Spinal cord (tissue), 9 donors: ENCODE measurements at regions not wholly inside any gene's neighbourhood (a gene's known extent, or its start where the extent isn't known, plus 50 kb on each side); places are given as distances from the start of the nearest gene placed in this dataset.
"Not testable (repeated sequence)": the region's sequence is repeated elsewhere in the genome, so short reads cannot be mapped to it uniquely, and the experiment has no call there.

Source experiments
- DNase-seq, 6 donors: peaks; one replicate each; pipeline versions ENCODE4 v3.0.0 to v3.0.0-alpha.2; 2013 to 2015; ENCODE audit warnings: low spot score in 6 of 6, low read depth in 4 of 6
- H3K27ac ChIP-seq: one replicate; pipeline ENCODE4 v1.5.1; 2013; ENCODE audit warnings: low read depth, low read length, control low read depth
- H3K27me3 ChIP-seq: one replicate; pipeline ENCODE4 v1.6.1; 2013; ENCODE audit warnings: low read length; ENCODE audit not compliant: control insufficient read depth, insufficient read depth
- H3K36me3 ChIP-seq: one replicate; pipeline ENCODE4 v1.6.1; 2013; ENCODE audit warnings: low read length; ENCODE audit not compliant: control insufficient read depth, insufficient read depth
- H3K4me1 ChIP-seq: one replicate; pipeline ENCODE4 v1.6.1; 2013; ENCODE audit warnings: low read length; ENCODE audit not compliant: control insufficient read depth, insufficient read depth
- H3K4me3 ChIP-seq: one replicate; pipeline ENCODE4 v1.5.1; 2013; ENCODE audit warnings: low read depth, low read length, control low read depth
- H3K9me3 ChIP-seq: one replicate; pipeline ENCODE4 v1.6.1; 2013; ENCODE audit warnings: low read length; ENCODE audit not compliant: control insufficient read depth, insufficient read depth
- WGBS: methylation state at CpG from one replicate; pipeline ENCODE4 v1.1.5; 2013; ENCODE audit warnings: missing lambda C conversion rate; ENCODE audit not compliant: insufficient coverage; 5-methylcytosine and 5-hydroxymethylcytosine counted together
- donor health status: healthy.

DNA sequence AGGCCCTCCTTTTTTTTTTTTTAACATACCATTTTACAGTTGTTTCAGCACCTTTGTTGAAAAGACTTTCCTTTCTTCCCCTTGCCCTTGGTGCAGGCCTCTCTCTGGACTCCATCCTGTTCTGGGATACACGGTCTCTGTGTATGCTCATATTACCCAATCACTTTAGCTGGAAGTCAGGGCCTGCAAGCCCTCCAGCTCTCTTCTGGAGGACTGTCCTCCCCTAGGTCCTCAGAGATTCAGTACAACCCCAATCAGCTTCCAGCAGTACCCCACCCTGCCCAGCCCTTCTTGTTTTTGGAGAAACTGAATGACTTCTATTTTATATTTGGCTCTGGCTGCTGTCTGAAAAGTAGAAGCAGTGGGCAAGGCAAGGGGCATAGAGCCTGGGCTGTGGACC, 270.8 kb downstream of the KLF13 start:
- WGBS, result no CpG with 5 or more reads among the region's 1 CpG
- H3K4me3 ChIP-seq, result no peak overlapping the region
- peaks cover 9% of the 10 kb centered on the region for H3K4me1 ChIP-seq
- no peak for DNase-seq
- H3K27ac ChIP-seq, result no peak overlapping the region
- no peaks in the 10 kb centered on the region for H3K36me3 ChIP-seq
- no peaks in the 10 kb centered on the region for H3K9me3 ChIP-seq
- H3K27me3 ChIP-seq, result no peaks in the 10 kb centered on the region

DNA sequence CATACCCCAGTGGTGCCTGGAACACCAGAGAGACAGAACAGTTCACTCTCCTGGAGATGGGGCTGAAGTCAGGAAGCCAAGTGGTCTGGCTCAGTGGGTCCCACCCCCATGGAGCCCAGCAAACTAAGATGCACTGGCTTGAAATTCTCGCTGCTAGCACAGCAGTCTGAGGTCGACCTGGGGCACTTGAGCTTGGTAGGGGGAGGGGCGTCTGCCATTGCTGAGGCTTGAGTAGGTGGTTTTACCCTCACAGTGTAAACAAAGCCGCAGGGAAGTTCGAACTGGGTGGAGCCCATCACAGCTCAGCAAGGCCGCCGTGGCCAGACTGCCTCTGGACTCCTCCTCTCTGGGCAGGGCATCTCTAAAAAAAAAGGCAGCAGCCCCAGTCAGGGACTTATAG, 272.0 kb downstream of the KLF13 start:
- WGBS, result 33% methylated on average over 5 of the region's 7 CpGs
- no peaks in the 10 kb centered on the region for H3K9me3 ChIP-seq
- H3K4me1 ChIP-seq, result peaks cover 6% of the 10 kb centered on the region
- no peak for DNase-seq
- H3K36me3 ChIP-seq, result no peaks in the 10 kb centered on the region
- no peaks in the 10 kb centered on the region for H3K27me3 ChIP-seq
- H3K27ac ChIP-seq, result no peak overlapping the region
- no peak overlapping the region for H3K4me3 ChIP-seq

DNA sequence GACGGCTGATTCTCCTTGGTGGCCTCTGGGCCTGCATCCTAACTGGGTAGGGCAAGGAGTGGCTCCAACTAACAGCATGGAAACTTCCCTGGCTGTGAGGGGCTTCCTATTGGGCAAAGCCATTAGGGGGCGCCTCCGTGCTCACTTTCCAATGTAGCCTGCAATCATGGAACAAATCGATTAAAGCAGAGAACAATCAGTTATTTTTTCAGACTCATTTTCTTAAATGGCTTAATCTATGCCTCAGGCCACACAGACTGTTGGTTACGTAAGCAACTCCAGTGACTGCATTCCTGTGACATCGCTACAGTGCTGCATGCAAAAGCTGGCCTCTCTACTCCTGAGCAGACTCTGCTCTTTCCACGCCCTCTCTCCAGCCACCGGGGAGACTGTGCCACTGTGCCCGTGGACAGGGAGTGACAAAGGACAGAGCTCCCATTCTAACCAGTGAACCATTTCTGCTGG, 278.9 kb downstream of the KLF13 start:
- 42% methylated on average over 9 of the region's 9 CpGs for WGBS
- H3K4me3 ChIP-seq, result no peak overlapping the region
- H3K27me3 ChIP-seq, result no peaks in the 10 kb centered on the region
- H3K36me3 ChIP-seq, result peaks cover 3% of the 10 kb centered on the region
- H3K9me3 ChIP-seq, result no peaks in the 10 kb centered on the region
- DNase-seq, result peak in 1 of 6 donors; percentile 35
- H3K27ac ChIP-seq, result no peak overlapping the region
- peaks cover 3% of the 10 kb centered on the region for H3K4me1 ChIP-seq

GRCh38 chr15:31606194-31606669, 279.6 kb downstream of the KLF13 start:
- H3K27me3 ChIP-seq, result no peaks in the 10 kb centered on the region
- no peak overlapping the region for H3K27ac ChIP-seq
- H3K4me3 ChIP-seq, result no peak overlapping the region
- no peak for DNase-seq
- H3K4me1 ChIP-seq, result peaks cover 3% of the 10 kb centered on the region
- H3K36me3 ChIP-seq, result peaks cover 3% of the 10 kb centered on the region
- no peaks in the 10 kb centered on the region for H3K9me3 ChIP-seq
- WGBS, result 100% methylated on average over 2 of the region's 5 CpGs

DNA sequence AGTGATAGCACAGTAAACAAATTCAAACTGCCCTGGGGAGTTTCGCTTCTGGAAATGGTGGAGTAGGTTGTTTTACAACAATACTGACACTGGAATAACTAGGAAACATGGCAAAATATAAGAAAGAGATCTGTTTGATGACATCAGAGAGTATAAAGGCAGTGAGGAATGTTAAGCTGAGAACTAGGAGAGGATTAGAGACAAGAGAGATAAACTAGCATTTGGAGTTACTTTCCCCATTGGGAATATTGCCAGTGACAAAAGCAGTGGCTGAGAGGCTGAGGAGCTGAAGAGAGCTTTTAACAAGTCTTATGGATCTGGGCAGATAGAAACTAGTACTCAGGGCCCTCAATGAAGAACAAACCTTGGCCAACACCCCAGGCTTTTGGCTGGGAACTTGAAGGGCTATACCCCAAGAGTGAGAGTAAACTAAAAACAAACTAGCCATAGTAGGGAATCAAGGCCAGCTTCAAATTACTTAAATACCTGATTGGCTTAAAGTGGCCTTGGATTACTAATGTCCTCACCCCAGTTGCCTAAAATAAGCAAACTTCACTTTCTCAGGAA, 280.4 kb downstream of the KLF13 start:
- H3K27me3 ChIP-seq, result no peaks in the 10 kb centered on the region
- DNase-seq, result peak in 2 of 6 donors; percentile 9 to 38
- peaks cover 3% of the 10 kb centered on the region for H3K36me3 ChIP-seq
- H3K9me3 ChIP-seq, result no peaks in the 10 kb centered on the region
- no peak overlapping the region for H3K27ac ChIP-seq
- H3K4me3 ChIP-seq, result no peak overlapping the region
- H3K4me1 ChIP-seq, result peaks cover 3% of the 10 kb centered on the region
- WGBS, result 100% methylated on average over 1 of the region's 1 CpG

DNA sequence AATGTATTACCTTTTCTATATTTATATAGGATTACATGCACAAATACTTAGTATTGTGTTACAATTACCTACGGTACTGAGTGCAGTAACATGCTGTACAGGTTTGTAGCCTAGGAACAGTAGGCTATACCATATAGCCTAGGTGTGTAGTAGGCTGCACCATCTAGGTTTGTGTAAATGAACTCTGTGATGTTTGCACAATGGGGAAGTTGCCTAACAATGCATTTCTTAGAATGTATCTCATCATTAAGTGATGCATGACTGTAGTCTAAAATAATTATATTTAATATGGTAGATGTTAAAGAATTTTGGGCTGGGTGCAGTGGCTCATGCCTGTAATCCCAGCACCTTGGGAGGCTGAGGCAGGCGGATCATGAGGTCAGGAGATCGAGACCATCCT, 281.0 kb downstream of the KLF13 start:
- peaks cover 3% of the 10 kb centered on the region for H3K36me3 ChIP-seq
- peaks cover 2% of the 10 kb centered on the region for H3K9me3 ChIP-seq
- WGBS, result no CpG with 5 or more reads among the region's 3 CpGs
- H3K27me3 ChIP-seq, result no peaks in the 10 kb centered on the region
- no peak for DNase-seq
- H3K4me3 ChIP-seq, result no peak overlapping the region
- H3K4me1 ChIP-seq, result peaks cover 3% of the 10 kb centered on the region
- H3K27ac ChIP-seq, result no peak overlapping the region

DNA sequence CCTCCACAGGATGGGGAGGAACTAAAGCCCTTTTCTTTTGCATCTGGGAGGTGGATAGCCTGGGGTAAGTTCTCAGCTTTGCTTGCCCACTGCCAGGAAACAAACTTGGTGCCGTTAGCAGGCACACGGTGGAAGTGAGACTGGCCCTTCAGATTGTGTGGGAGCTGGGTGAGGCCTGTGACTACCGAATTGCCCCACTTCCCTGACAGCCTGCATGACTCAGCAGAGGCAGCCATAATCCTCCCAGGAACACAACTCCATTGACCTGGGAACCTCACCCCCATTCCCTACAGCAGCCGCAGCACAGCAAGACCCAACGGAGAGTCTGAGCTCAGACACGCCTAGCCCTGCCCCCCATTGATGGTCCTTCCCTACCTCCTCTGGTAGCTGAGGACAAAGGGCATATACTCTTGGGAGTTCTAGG, 282.6 kb downstream of the KLF13 start:
- peaks cover 3% of the 10 kb centered on the region for H3K36me3 ChIP-seq
- H3K27me3 ChIP-seq, result no peaks in the 10 kb centered on the region
- H3K9me3 ChIP-seq, result peaks cover 2% of the 10 kb centered on the region
- no peak overlapping the region for H3K4me3 ChIP-seq
- WGBS, result 81% methylated on average over 3 of the region's 6 CpGs
- no peak for DNase-seq
- peaks cover 3% of the 10 kb centered on the region for H3K4me1 ChIP-seq
- no peak overlapping the region for H3K27ac ChIP-seq

- peaks cover under 1% of the 10 kb centered on the region for H3K36me3 ChIP-seq
- H3K4me1 ChIP-seq, result peaks cover 3% of the 10 kb centered on the region
- no peak overlapping the region for H3K4me3 ChIP-seq
- no peak for DNase-seq
- no CpG with 5 or more reads among the region's 2 CpGs for WGBS
- no peaks in the 10 kb centered on the region for H3K27me3 ChIP-seq
- peaks cover 2% of the 10 kb centered on the region for H3K9me3 ChIP-seq
- H3K27ac ChIP-seq, result no peak overlapping the region
Observed at GRCh38 chr15:31609906-31610305, 283.3 kb downstream of the KLF13 start.

DNA sequence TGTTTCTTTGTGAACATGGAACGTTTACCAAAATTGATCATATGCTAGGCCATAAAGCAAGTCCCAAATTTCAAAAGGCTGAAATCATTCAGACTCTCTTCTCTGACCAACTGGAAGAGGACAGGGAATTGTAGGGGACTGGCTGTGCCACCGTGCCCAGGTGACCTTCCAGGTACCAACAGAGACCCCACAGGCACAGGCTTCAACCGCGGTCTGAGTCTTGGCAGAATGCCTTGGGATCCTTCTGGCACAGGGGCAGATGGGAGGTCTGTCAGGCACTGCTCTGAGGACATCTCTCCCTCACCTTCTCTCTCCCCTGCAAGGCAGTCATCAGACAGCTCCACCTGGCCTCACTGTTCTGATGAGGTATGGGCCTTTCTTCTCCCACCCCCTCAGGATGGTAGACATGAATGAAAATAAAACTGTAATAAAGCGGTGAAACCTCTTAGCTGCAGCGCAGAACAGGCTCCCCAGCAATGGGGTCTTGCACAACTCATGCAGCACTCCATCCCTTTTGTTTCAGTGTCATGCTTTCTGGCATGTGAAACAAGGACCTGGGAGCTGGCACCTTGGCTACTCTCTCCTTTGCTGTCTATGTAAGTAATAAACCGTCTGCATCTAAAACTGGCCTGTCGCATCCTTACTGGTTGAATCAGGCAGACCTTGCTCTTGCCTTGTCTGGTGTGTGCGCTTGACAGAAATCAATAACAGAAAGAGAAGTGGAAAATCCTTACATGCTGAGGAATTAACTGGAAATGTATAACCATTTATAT, 289.2 kb downstream of the KLF13 start:
- Histone ChIP-seq H3K27me3 (no peaks in the 10 kb centered on the region), H3K4me3 (no peak overlapping the region), H3K36me3 (no peaks in the 10 kb centered on the region), H3K27ac (no peak overlapping the region), H3K4me1 (no peaks in the 10 kb centered on the region), H3K9me3 (peaks cover 4% of the 10 kb centered on the region)
- WGBS, result 83% methylated on average over 4 of the region's 9 CpGs
- no peak for DNase-seq

GRCh38 chr15:31623297-31623696, 296.7 kb downstream of the KLF13 start:
- not testable (repeated sequence) for DNase-seq, H3K4me3 ChIP-seq, H3K27me3 ChIP-seq, H3K27ac ChIP-seq, H3K36me3 ChIP-seq, H3K4me1 ChIP-seq, H3K9me3 ChIP-seq
- 100% methylated on average over 7 of the region's 11 CpGs for WGBS
